Colonic mucosa (tissue), 4 donors: ENCODE measurements at regions not wholly inside any gene's neighbourhood (a gene's known extent, or its start where the extent isn't known, plus 50 kb on each side); places are given as distances from the start of the nearest gene placed in this dataset.

Experiments used
- DNase-seq: peaks from one replicate; pipeline ENCODE4 v3.0.0-alpha.2; 2020
- H3K27ac ChIP-seq: fragments of 200-600 bp; one replicate; pipeline ENCODE4 v1.8.0; 2021
- H3K27me3 ChIP-seq: fragments of 200-600 bp; one replicate; pipeline ENCODE4 v1.8.0; 2021
- H3K36me3 ChIP-seq: fragments of 200-600 bp; one replicate; pipeline ENCODE4 v1.8.0; 2021
- H3K4me1 ChIP-seq: fragments of 200-600 bp; one replicate; pipeline ENCODE4 v1.8.0; 2021; ENCODE audit warnings: mild to moderate bottlenecking
- H3K4me3 ChIP-seq: fragments of 200-600 bp; one replicate; pipeline ENCODE4 v1.8.0; 2021
- H3K9ac ChIP-seq, 2 donors: one replicate each; pipeline ENCODE4 v1.7.0; 2013; ENCODE audit warnings: control low read depth in 2 of 2, low read depth in 2 of 2, low read length in 2 of 2
- H3K9me3 ChIP-seq: fragments of 200-600 bp; one replicate; pipeline ENCODE4 v1.8.0; 2021
- intact Hi-C: fragments of 100-400 bp; cut with DNase I; formaldehyde crosslinking; loops from one replicate; pipeline ENCODE4 v1.14.1; 2022
- TF ChIP-seq, protein P1 (sequence below): fragments of 200-600 bp; IDR thresholded peaks from one replicate; pipeline ENCODE4 v1.8.0; 2022; ENCODE audit warnings: antibody characterized with exemption, mild to moderate bottlenecking
- donor health status: healthy.
- donor health status: DM: no; HTN: no; CAD: no.
- donor health status: DM: no; HTN: no; CAD: no.

DNA sequence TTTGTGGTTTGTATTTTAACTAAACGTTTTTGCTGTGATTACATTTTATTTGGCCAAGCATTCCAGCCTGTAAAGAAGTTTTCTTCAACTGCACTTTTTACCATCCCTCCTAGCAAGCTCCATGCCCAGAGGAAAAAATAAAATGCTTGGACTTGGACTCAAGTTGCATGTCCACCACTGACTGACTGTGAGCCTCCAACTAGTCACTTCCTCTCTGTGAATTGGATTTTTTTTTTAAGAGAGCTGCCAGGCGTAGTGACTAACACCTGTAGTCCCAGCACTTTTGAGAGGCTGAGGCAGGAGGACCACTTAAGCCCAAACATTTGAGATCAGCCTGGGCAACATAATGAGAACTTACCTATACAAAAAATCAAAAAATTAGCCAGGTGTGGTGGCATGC lies 1185.2 kb upstream of the PIK3C3 start:
- no peak for DNase-seq
- no peak overlapping the region for H3K27ac ChIP-seq
- H3K27me3 ChIP-seq = no peaks in the 10 kb centered on the region
- no peak overlapping the region for H3K9ac ChIP-seq
- intact Hi-C loops = no loop called here
- H3K4me1 ChIP-seq = no peaks in the 10 kb centered on the region
- H3K9me3 ChIP-seq = no peaks in the 10 kb centered on the region
- no peaks in the 10 kb centered on the region for H3K36me3 ChIP-seq
- TF ChIP-seq, protein P1, sequence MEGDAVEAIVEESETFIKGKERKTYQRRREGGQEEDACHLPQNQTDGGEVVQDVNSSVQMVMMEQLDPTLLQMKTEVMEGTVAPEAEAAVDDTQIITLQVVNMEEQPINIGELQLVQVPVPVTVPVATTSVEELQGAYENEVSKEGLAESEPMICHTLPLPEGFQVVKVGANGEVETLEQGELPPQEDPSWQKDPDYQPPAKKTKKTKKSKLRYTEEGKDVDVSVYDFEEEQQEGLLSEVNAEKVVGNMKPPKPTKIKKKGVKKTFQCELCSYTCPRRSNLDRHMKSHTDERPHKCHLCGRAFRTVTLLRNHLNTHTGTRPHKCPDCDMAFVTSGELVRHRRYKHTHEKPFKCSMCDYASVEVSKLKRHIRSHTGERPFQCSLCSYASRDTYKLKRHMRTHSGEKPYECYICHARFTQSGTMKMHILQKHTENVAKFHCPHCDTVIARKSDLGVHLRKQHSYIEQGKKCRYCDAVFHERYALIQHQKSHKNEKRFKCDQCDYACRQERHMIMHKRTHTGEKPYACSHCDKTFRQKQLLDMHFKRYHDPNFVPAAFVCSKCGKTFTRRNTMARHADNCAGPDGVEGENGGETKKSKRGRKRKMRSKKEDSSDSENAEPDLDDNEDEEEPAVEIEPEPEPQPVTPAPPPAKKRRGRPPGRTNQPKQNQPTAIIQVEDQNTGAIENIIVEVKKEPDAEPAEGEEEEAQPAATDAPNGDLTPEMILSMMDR = no peak
- no peak overlapping the region for H3K4me3 ChIP-seq

DNA sequence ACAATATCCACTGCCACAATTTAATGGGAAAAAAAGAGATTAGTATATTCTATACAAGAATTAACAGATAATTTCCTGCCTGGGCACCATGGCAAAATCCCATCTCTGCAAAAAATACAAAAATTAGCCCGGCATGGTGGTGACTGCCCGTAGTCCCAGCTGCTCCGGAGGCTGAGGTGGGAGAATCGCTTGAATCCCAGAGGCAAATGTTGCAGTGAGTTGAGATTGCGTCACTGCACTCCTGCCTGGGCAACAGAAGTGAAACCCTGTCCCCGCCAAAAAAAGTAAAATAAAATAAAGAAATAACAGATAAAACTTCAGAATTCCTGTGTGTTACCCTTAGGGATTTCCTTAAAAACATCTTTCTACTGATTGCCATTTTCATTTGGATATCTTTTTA lies 1194.8 kb upstream of the PIK3C3 start:
- Histone ChIP-seq H3K27ac (no peak overlapping the region), H3K4me3 (no peak overlapping the region), H3K27me3 (no peaks in the 10 kb centered on the region), H3K36me3 (no peaks in the 10 kb centered on the region), H3K4me1 (no peaks in the 10 kb centered on the region), H3K9ac (no peak overlapping the region), H3K9me3 (no peaks in the 10 kb centered on the region)
- DNase-seq = no peak
- intact Hi-C loops = no loop called here
- TF ChIP-seq, protein P1 = no peak

DNA sequence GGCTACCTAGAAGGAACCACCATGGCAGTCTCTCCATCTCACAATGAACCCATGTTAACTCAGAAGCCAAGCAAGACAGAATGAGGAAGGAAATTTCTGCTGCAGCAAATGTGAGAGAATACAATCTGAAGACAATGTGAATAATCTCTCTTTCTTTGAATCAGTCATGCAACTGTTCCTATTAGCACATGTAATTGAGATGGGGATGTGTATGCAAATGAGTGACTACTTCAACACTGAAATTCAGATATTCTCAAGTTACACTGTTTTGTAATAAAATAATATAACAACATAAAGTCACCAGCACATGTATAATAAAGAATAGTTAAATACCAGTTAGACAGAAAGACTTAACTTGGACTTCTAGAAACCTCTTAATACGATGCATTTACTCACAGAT lies 1200.6 kb upstream of the PIK3C3 start:
- TF ChIP-seq, protein P1 = no peak
- no peak overlapping the region for H3K9ac ChIP-seq
- no peaks in the 10 kb centered on the region for H3K36me3 ChIP-seq
- H3K27me3 ChIP-seq = no peaks in the 10 kb centered on the region
- no peak overlapping the region for H3K27ac ChIP-seq
- intact Hi-C loops = no loop called here
- H3K4me1 ChIP-seq = no peaks in the 10 kb centered on the region
- DNase-seq = no peak
- H3K4me3 ChIP-seq = no peak overlapping the region
- H3K9me3 ChIP-seq = no peaks in the 10 kb centered on the region

DNA sequence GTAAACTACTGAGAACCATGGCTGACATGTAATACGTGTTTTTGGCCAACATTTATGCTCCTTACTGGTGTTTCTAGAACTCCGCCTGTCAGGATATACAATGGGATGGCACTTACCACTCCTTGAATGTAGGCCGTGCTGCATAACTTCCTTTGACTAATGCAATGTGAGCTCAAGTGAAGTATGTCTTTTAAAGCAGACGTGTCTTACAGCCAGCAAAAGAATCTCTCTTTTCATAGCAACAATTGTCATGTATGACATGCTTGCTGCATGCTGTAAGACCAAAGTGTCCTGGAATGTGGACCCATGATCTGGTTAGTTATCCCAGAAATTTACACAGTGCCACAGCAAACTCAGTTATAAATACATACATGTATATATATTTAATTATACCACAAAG lies 1202.7 kb upstream of the PIK3C3 start:
- Histone ChIP-seq H3K36me3 (no peaks in the 10 kb centered on the region), H3K27ac (no peak overlapping the region), H3K9ac (no peak overlapping the region), H3K27me3 (no peaks in the 10 kb centered on the region), H3K4me1 (no peaks in the 10 kb centered on the region), H3K9me3 (no peaks in the 10 kb centered on the region), H3K4me3 (no peak overlapping the region)
- TF ChIP-seq, protein P1 = no peak
- intact Hi-C loops = no loop called here
- no peak for DNase-seq

DNA sequence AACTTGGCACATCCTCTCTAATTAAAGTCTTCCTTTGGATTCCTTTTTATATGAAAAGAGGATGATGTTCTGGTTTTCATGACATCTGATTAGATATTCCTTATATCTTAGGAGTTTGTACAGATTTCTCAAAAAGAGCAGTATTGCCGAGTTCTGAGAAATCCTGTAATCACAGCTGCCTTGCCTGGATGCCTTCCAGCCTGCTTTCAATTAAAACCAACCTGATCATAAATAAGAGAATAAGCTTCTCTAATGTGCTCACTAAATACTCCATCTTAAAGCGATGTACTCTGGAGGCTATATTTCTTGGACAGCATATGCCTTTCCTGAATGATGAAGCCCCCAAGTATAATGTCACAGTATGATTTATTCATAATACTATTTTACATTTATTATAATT lies 1203.8 kb upstream of the PIK3C3 start:
- Histone ChIP-seq H3K4me3 (no peak overlapping the region), H3K9ac (no peak overlapping the region), H3K9me3 (no peaks in the 10 kb centered on the region), H3K36me3 (no peaks in the 10 kb centered on the region), H3K27me3 (no peaks in the 10 kb centered on the region), H3K27ac (no peak overlapping the region), H3K4me1 (no peaks in the 10 kb centered on the region)
- TF ChIP-seq, protein P1 = no peak
- intact Hi-C loops = no loop called here
- DNase-seq = no peak

DNA sequence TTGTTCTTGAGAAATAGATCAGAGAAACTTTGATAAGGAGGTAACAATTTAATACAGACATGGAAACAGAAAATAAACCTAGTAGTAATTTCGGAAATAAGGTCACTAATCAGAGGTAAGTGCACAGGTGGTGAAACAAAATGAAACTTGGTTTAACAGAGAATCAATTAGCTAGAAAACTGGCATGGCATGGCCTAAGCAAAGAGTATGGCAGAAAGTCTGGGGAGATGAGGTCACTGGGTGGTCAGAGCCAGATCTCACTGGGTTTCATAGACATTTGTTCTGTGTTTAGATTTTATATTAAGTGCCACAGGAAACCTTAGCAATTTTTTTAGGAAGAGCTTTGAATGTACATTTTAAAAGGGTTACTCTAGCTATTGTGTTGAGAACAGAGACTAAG lies 1216.0 kb upstream of the PIK3C3 start:
- DNase-seq = no peak
- Histone ChIP-seq H3K36me3 (no peaks in the 10 kb centered on the region), H3K27me3 (no peaks in the 10 kb centered on the region), H3K27ac (no peak overlapping the region), H3K4me1 (no peaks in the 10 kb centered on the region), H3K4me3 (no peak overlapping the region), H3K9ac (no peak overlapping the region), H3K9me3 (no peaks in the 10 kb centered on the region)
- TF ChIP-seq, protein P1 = no peak
- intact Hi-C loops = no loop called here
